ENCODE measurements at regions not wholly inside any gene's neighbourhood (a gene's known extent, or its start where the extent isn't known, plus 50 kb on each side); places are given as distances from the start of the nearest gene placed in this dataset.

GRCh38 chr12:67498991-67499390 lies 149.6 kb upstream of the DYRK2 start:
- ATAC-seq = no peak
- intact Hi-C loops (cut with DNase I, micrococcal nuclease) = no loop called here
- H3K4me3 ChIP-seq = no peak overlapping the region
- H3K36me3 ChIP-seq (ENCODE audit: low read depth) = no peaks in the 10 kb centered on the region
- no peaks in the 10 kb centered on the region for H3K9me3 ChIP-seq
- peaks cover 6% of the 10 kb centered on the region for H3K4me1 ChIP-seq (ENCODE audit: low read depth)
- TF ChIP-seq CTCF (IDR thresholded peaks at IDR 0.05) = no peak
- DNase-seq = no peak

- Histone ChIP-seq H3K4me1 (ENCODE audit: low read depth) (peaks cover 6% of the 10 kb centered on the region), H3K4me3 (no peak overlapping the region), H3K9me3 (no peaks in the 10 kb centered on the region), H3K36me3 (ENCODE audit: low read depth) (no peaks in the 10 kb centered on the region)
- no peak for TF ChIP-seq CTCF (IDR thresholded peaks at IDR 0.05)
- intact Hi-C loops (cut with DNase I, micrococcal nuclease) = no loop called here
- ATAC-seq (peak; percentile 91), DNase-seq (no peak)
Observed at GRCh38 chr12:67501362-67501761, 147.2 kb upstream of the DYRK2 start.

DNA sequence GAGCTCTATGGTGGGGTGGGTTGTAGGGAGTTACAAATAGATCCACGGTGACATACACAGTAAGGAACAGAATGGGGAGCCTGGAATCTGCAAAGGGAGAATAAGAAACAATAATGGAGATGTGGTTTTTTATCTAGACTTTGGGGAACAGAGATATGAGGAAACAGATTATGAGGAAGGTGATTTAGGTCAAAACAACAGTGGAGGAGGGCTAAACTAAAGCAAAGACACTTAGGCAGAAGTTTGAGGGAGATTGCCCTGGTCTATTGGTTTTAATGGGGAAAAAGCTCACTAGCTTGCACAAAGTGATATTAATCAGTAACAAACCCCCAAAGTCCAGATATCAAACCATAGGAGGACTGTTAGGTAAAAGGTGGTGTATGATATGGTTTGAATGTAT lies 144.5 kb upstream of the DYRK2 start:
- Histone ChIP-seq H3K4me1 (ENCODE audit: low read depth) (peaks cover 6% of the 10 kb centered on the region), H3K4me3 (no peak overlapping the region), H3K9me3 (no peaks in the 10 kb centered on the region), H3K36me3 (ENCODE audit: low read depth) (no peaks in the 10 kb centered on the region)
- intact Hi-C loops (cut with DNase I, micrococcal nuclease) = no loop called here
- ATAC-seq = no peak
- no peak for TF ChIP-seq CTCF (IDR thresholded peaks at IDR 0.05)
- DNase-seq = no peak

- no peak for ATAC-seq
- Histone ChIP-seq H3K4me1 (ENCODE audit: low read depth) (no peaks in the 10 kb centered on the region), H3K36me3 (ENCODE audit: low read depth) (no peaks in the 10 kb centered on the region), H3K4me3 (no peak overlapping the region), H3K9me3 (no peaks in the 10 kb centered on the region)
- no peak for TF ChIP-seq CTCF (IDR thresholded peaks at IDR 0.05)
- intact Hi-C loops (cut with DNase I, micrococcal nuclease) = no loop called here
- no peak for DNase-seq
Observed at GRCh38 chr12:67506739-67507138, 141.8 kb upstream of the DYRK2 start.

DNA sequence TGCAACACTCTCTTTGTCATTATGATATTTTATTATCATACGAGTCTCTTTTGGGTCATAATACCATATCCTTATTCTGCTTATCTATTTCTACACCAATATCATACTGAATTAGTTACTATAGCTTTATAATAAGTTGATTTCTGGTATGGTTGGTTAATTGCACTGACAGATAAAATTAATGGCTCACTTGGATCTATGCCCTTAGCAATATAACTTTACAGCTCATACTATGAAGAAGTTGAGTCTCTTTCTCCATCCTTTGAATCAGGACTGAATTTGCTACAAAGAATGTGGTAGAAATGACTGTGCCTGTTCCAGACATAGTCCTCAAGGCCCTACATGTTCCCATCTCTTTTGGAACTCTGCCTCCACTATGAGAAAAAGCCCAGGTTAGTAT lies 139.7 kb upstream of the DYRK2 start:
- Histone ChIP-seq H3K36me3 (ENCODE audit: low read depth) (no peaks in the 10 kb centered on the region), H3K4me3 (no peak overlapping the region), H3K4me1 (ENCODE audit: low read depth) (no peaks in the 10 kb centered on the region), H3K9me3 (no peaks in the 10 kb centered on the region)
- no peak for DNase-seq
- intact Hi-C loops (cut with DNase I, micrococcal nuclease) = no loop called here
- ATAC-seq = no peak
- TF ChIP-seq CTCF (IDR thresholded peaks at IDR 0.05) = no peak

- ATAC-seq = no peak
- no peak overlapping the region for H3K4me3 ChIP-seq
- intact Hi-C loops (cut with DNase I, micrococcal nuclease) = no loop called here
- no peaks in the 10 kb centered on the region for H3K36me3 ChIP-seq (ENCODE audit: low read depth)
- H3K4me1 ChIP-seq (ENCODE audit: low read depth) = no peaks in the 10 kb centered on the region
- TF ChIP-seq CTCF (IDR thresholded peaks at IDR 0.05) = no peak
- no peak for DNase-seq
- no peaks in the 10 kb centered on the region for H3K9me3 ChIP-seq
Observed at GRCh38 chr12:67509666-67510386, 138.7 kb upstream of the DYRK2 start.
